IMR-90 (cell line): ENCODE measurements at regions not wholly inside any gene's neighbourhood (a gene's known extent, or its start where the extent isn't known, plus 50 kb on each side); places are given as distances from the start of the nearest gene placed in this dataset.

Source experiments
- ATAC-seq: fragments of 200-7000 bp; cut with Tn5 transposase; 2 replicates; pipeline ENCODE4 v1.9.1; 2020; ENCODE audit warnings: low read depth, mild to moderate bottlenecking, moderate library complexity
- BruUV-seq: library from RNA; stranded (reverse); fragments of 400-500 nt; replicated peaks from 2 replicates; lab custom pipeline; 2021; lab: Mats Ljungman, UMichigan
- CTCF ChIA-PET: fragments of 300-600 bp; formaldehyde crosslinking; extraction: SDS; loops from one replicate; lab custom pipeline; 2021; ENCODE audit warnings: antibody characterized with exemption; lab: Yijun Ruan, JAX
- POLR2A ChIA-PET: fragments of 300-600 bp; sonication (Branson Sonifier 250); formaldehyde crosslinking; loops from one replicate; lab custom pipeline; 2022; ENCODE audit warnings: antibody characterized with exemption; ENCODE audit not compliant: unreplicated experiment; lab: Charles Lee
- DNase-seq: peaks from one replicate; pipeline ENCODE4 v3.0.0; 2013
- H2AFZ ChIP-seq: replicated peaks from 2 replicates; pipeline ENCODE3; 2013; ENCODE audit warnings: low read length, mild to moderate bottlenecking; ENCODE audit not compliant: poor library complexity
- H2AK5ac ChIP-seq: 2 replicates; pipeline ENCODE4 v1.6.1; 2013; ENCODE audit warnings: low read depth, low read length, inconsistent platforms
- H2AK9ac ChIP-seq: replicated peaks from 2 replicates; pipeline ENCODE3; 2013; ENCODE audit warnings: mild to moderate bottlenecking, low read depth, low read length, moderate library complexity; ENCODE audit not compliant: poor library complexity
- H2BK120ac ChIP-seq: 2 replicates; pipeline ENCODE4 v1.6.1; 2013; ENCODE audit warnings: low read depth, low read length, inconsistent platforms
- H2BK15ac ChIP-seq: 3 replicates; pipeline ENCODE4 v1.6.1; 2013; ENCODE audit warnings: low read depth, low read length, inconsistent platforms
- H2BK20ac ChIP-seq: 2 replicates; pipeline ENCODE4 v1.6.1; 2013; ENCODE audit warnings: low read depth, mild to moderate bottlenecking, inconsistent platforms, low read length, moderate library complexity
- H2BK5ac ChIP-seq: 2 replicates; pipeline ENCODE4 v1.6.1; 2013; ENCODE audit warnings: mild to moderate bottlenecking, low read depth, low read length, inconsistent platforms; ENCODE audit not compliant: poor library complexity, severe bottlenecking
- H3K14ac ChIP-seq: replicated peaks from 2 replicates; pipeline ENCODE4 v1.6.1; 2013; ENCODE audit warnings: low read depth, low read length, inconsistent platforms
- H3K18ac ChIP-seq: 2 replicates; pipeline ENCODE4 v1.6.1; 2013; ENCODE audit warnings: low read depth, low read length, control low read depth
- H3K23ac ChIP-seq: 2 replicates; pipeline ENCODE4 v1.6.1; 2013; ENCODE audit warnings: low read depth, low read length, inconsistent platforms
- H3K27ac ChIP-seq: 2 replicates; pipeline ENCODE4 v1.5.1; 2013; ENCODE audit warnings: mild to moderate bottlenecking, control low read depth, low read length; ENCODE audit not compliant: insufficient read depth
- H3K27me3 ChIP-seq: 2 replicates; pipeline ENCODE4 v1.6.1; 2013; ENCODE audit warnings: low read length; ENCODE audit not compliant: control insufficient read depth, insufficient read depth
- H3K36me3 ChIP-seq: 2 replicates; pipeline ENCODE4 v1.6.1; 2013; ENCODE audit warnings: low read length, mixed read lengths; ENCODE audit not compliant: control insufficient read depth, insufficient read depth
- H3K4ac ChIP-seq: 2 replicates; pipeline ENCODE4 v1.6.1; 2013; ENCODE audit warnings: low read depth, low read length, inconsistent platforms
- H3K4me1 ChIP-seq: 2 replicates; pipeline ENCODE4 v1.6.1; 2013; ENCODE audit warnings: low read length, mixed read lengths; ENCODE audit not compliant: control insufficient read depth, insufficient read depth
- H3K4me2 ChIP-seq: 2 replicates; pipeline ENCODE4 v1.6.1; 2013; ENCODE audit warnings: low read depth, mild to moderate bottlenecking, control low read depth, low read length, moderate library complexity
- H3K4me3 ChIP-seq: 2 replicates; pipeline ENCODE4 v1.5.1; 2013; ENCODE audit warnings: low read depth, mild to moderate bottlenecking, control low read depth, low read length, moderate library complexity; ENCODE audit not compliant: insufficient read depth
- H3K56ac ChIP-seq: 2 replicates; pipeline ENCODE4 v1.6.1; 2013; ENCODE audit warnings: low read length, inconsistent platforms; ENCODE audit not compliant: insufficient read depth; ENCODE audit errors: extremely low read depth
- H3K79me1 ChIP-seq, 2 experiments: 2 replicates each; pipeline ENCODE4 v1.6.1; 2013; ENCODE audit warnings: low read length in 2 of 2, inconsistent platforms in 1 of 2, low read depth in 1 of 2
- H3K9ac ChIP-seq: 2 replicates; pipeline ENCODE4 v1.6.1; 2013; ENCODE audit warnings: low read depth, low read length, control low read depth
- H3K9me1 ChIP-seq: 2 replicates; pipeline ENCODE4 v1.6.1; 2013; ENCODE audit warnings: low read length, inconsistent platforms; ENCODE audit not compliant: insufficient read depth
- H3K9me3 ChIP-seq: 2 replicates; pipeline ENCODE4 v1.6.1; 2013; ENCODE audit warnings: low read length; ENCODE audit not compliant: control insufficient read depth, insufficient read depth
- H4K20me1 ChIP-seq: 2 replicates; pipeline ENCODE4 v1.6.1; 2013; ENCODE audit warnings: low read length, inconsistent platforms; ENCODE audit not compliant: insufficient read depth
- H4K5ac ChIP-seq: 2 replicates; pipeline ENCODE4 v1.6.1; 2013; ENCODE audit warnings: mild to moderate bottlenecking, low read depth, low read length, control low read depth
- H4K8ac ChIP-seq, 2 experiments: 2 replicates each; pipeline ENCODE4 v1.6.1; 2013; ENCODE audit warnings: low read depth in 2 of 2, low read length in 2 of 2, control low read depth in 1 of 2, inconsistent platforms in 1 of 2
- H4K91ac ChIP-seq: 2 replicates; pipeline ENCODE4 v1.6.1; 2013; ENCODE audit warnings: low read depth, low read length, inconsistent platforms; ENCODE audit not compliant: insufficient read depth
- FOS ChIP-seq: fragments of 150-350 bp; IDR thresholded peaks from 2 replicates; pipeline ENCODE4 v1.6.1; 2016; ENCODE audit warnings: low read depth, low read length
- MAFK ChIP-seq: IDR thresholded peaks from 2 replicates; pipeline ENCODE4 v1.6.1; 2012; ENCODE audit warnings: low read depth, low read length, improper control_type of control experiment
- MXI1 ChIP-seq: IDR thresholded peaks from 2 replicates; pipeline ENCODE4 v1.6.1; 2012; ENCODE audit warnings: low read depth, mild to moderate bottlenecking, low read length, moderate library complexity, borderline replicate concordance
- WGBS, 2 experiments: methylation state at CpG; one replicate each; pipeline versions ENCODE4 v1.1.5 to v1.1.7; 2013; ENCODE audit warnings: missing lambda C conversion rate in 2 of 2; ENCODE audit not compliant: insufficient read length in 1 of 2; ENCODE audit errors: extremely low coverage in 2 of 2; 5-methylcytosine and 5-hydroxymethylcytosine counted together
- dilution Hi-C: fragments of 300-500 bp; cut with HindIII; formaldehyde crosslinking; loops from one replicate; pipeline ENCODE4 v1.14.3; 2018; ENCODE audit warnings: low sequenced_read_pairs; ENCODE audit not compliant: unreplicated experiment
- in situ Hi-C: fragments of 300-500 bp; cut with MboI; formaldehyde crosslinking; loops from 3 replicates; pipeline ENCODE4 v1.14.3; 2019; ENCODE audit warnings: low sequenced_read_pairs, inconsistent platforms, mixed read lengths
- intact Hi-C: fragments of 100-400 bp; cut with micrococcal nuclease; formaldehyde crosslinking; loops from 2 replicates; pipeline ENCODE4 v1.10.0; 2022

DNA sequence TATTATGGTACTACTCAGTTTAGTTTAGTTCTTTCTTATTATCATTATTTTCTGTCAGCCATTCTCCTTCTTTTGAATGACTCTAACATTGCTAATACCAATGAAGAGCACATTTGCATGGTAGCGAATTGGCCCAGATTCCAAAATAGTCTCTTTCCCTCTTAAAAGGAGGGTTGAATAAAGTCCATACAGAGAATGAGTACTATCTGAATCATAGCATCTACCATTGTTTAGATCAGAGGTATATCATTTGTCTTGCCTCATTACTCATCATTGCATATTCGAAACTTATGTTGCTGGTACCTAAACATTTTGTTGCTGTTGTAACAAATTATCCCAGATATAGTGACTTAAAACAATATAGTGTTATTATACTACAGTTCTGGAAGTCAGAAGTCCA, 1235.3 kb upstream of the ATXN8OS start:
- no peak overlapping the region for H2BK15ac ChIP-seq
- no peak overlapping the region for H2AK5ac ChIP-seq
- no peak overlapping the region for H4K91ac ChIP-seq
- dilution Hi-C loops (no loop called here), intact Hi-C loops (no loop called here), in situ Hi-C loops (no loop called here)
- no peak overlapping the region for H3K14ac ChIP-seq
- no peaks in the 10 kb centered on the region for H3K9me1 ChIP-seq
- no peak overlapping the region for H3K4me2 ChIP-seq
- no peaks in the 10 kb centered on the region for H3K36me3 ChIP-seq
- no peak overlapping the region for H2BK20ac ChIP-seq
- peaks cover 2% of the 10 kb centered on the region for H3K9me3 ChIP-seq
- TF ChIP-seq MXI1 (no peak), MAFK (no peak), FOS (no peak)
- no peak overlapping the region for H2BK5ac ChIP-seq
- no peak overlapping the region for H3K4ac ChIP-seq
- no TSS peak for BruUV-seq
- H2AFZ ChIP-seq, result no peak overlapping the region
- H4K8ac ChIP-seq, result no peak overlapping the region
- no peak overlapping the region for H3K9ac ChIP-seq
- no peaks in the 10 kb centered on the region for H3K4me1 ChIP-seq
- ChIA-PET POLR2A (no interaction called here), CTCF (no interaction called here)
- no peaks in the 10 kb centered on the region for H4K20me1 ChIP-seq
- no peak overlapping the region for H4K5ac ChIP-seq
- no peak for DNase-seq
- no peak overlapping the region for H2AK9ac ChIP-seq
- H3K23ac ChIP-seq, result no peak overlapping the region
- no peak for ATAC-seq
- no CpG with 5 or more reads among the region's 2 CpGs for WGBS, 2 experiments
- no peaks in the 10 kb centered on the region for H3K79me1 ChIP-seq
- no peak overlapping the region for H3K27ac ChIP-seq
- no peaks in the 10 kb centered on the region for H3K27me3 ChIP-seq
- no peak overlapping the region for H3K56ac ChIP-seq
- no peak overlapping the region for H3K18ac ChIP-seq
- H3K4me3 ChIP-seq, result no peak overlapping the region
- no peak overlapping the region for H2BK120ac ChIP-seq
